ENCODE measurements at regions not wholly inside any gene's neighbourhood (a gene's known extent, or its start where the extent isn't known, plus 50 kb on each side); places are given as distances from the start of the nearest gene placed in this dataset.

DNA sequence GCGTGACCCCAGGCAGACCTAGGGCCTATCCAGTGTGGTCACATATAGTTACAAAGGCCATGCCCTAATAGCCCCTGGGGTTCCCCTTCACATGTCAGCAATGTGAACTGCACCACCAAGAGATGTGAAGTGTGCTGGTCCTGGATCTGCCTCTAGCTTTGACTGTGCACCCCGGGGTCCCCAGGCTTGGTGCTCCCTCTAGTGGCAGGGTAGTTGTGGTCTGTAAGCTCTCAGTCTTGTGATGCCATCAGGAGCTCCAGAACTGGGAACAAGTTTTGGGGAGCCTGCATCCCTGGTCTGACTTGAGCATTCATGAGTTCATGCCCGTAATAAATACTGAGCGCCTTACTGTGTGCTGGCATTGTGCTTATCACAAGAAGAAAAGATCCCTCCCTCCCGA lies 143.4 kb downstream of the DHX35 start:
- peak; percentile 61 for TF ChIP-seq CTCF (IDR thresholded peaks at IDR 0.05; ENCODE audit: low read length)
- no peak for TF ChIP-seq EZH2 (IDR thresholded peaks at IDR 0.05; ENCODE audit: borderline replicate concordance, low read length)
